H1 (cell line): ENCODE measurements at regions not wholly inside any gene's neighbourhood (a gene's known extent, or its start where the extent isn't known, plus 50 kb on each side); places are given as distances from the start of the nearest gene placed in this dataset.

Experiments
- BRCA1 ChIP-seq: IDR thresholded peaks from 2 replicates; pipeline ENCODE4 v1.6.1; 2012; ENCODE audit warnings: low read depth, low read length, improper control_type of control experiment
- CTBP2 ChIP-seq: IDR thresholded peaks from 2 replicates; pipeline ENCODE4 v1.7.0; 2011; ENCODE audit warnings: borderline replicate concordance, mild to moderate bottlenecking, moderate library complexity, mixed read lengths, low read length; ENCODE audit not compliant: insufficient read depth, insufficient read length
- POLR2AphosphoS5 ChIP-seq: IDR thresholded peaks from 2 replicates; pipeline ENCODE4 v1.6.1; 2011; ENCODE audit warnings: low read depth, low read length
- RAD21 ChIP-seq, 2 experiments: IDR thresholded peaks in 1 of 2; conservative IDR thresholded peaks in 1 of 2; 2 replicates each; pipeline ENCODE4 v1.6.1; 2011; ENCODE audit warnings: low read depth in 2 of 2, low read length in 2 of 2, improper control_type of control experiment in 1 of 2, inconsistent platforms in 1 of 2, mild to moderate bottlenecking in 1 of 2, moderate library complexity in 1 of 2
- TF ChIP-seq, protein P1 (sequence below): IDR thresholded peaks from 2 replicates; pipeline ENCODE4 v1.6.1; 2011; ENCODE audit warnings: low read depth, mild to moderate bottlenecking, low read length; ENCODE audit not compliant: insufficient read depth

DNA sequence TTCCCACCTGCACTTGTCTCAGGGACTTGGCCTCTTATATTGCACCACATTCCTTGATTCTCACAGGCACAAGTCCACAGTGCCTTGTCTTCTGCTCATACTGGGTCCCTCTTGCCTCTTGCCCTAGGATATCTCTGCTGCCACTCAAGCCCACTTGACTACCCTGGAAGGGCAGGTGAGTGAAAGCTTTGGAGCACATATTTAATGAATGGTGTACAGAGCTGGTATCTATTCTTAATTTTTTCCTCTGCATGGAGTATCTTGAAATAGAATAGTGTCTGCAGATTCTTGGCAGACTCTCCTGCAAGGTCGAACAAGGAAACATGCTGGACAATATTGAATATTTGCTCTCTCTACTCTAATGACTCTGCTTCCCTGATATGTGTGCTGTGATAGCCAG, 1248.0 kb downstream of the MAT2B start (continued):
- TF ChIP-seq, protein P1, sequence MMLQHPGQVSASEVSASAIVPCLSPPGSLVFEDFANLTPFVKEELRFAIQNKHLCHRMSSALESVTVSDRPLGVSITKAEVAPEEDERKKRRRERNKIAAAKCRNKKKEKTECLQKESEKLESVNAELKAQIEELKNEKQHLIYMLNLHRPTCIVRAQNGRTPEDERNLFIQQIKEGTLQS: no peak
- TF ChIP-seq CTBP2 (no peak), POLR2AphosphoS5 (no peak), RAD21 (IDR thresholded peaks at IDR 0.05 in 1 of 2, conservative IDR thresholded peaks at IDR 0.05 in 1 of 2; ENCODE audit: low read depth in 2 of 2, low read length in 2 of 2) (no peak), BRCA1 (no peak)
